CD8-positive, alpha-beta memory T cell (primary cell): ENCODE measurements at regions not wholly inside any gene's neighbourhood (a gene's known extent, or its start where the extent isn't known, plus 50 kb on each side); places are given as distances from the start of the nearest gene placed in this dataset.

Source experiments
- CTCF ChIA-PET: fragments of 350-600 bp; sonication (Branson Sonifier 250); formaldehyde crosslinking; loops from one replicate; lab custom pipeline; 2021; ENCODE audit warnings: antibody characterized with exemption; lab: Charles Lee
- POLR2A ChIA-PET: fragments of 350-600 bp; sonication (Branson Sonifier 250); formaldehyde crosslinking; loops from one replicate; lab custom pipeline; 2021; ENCODE audit warnings: antibody characterized with exemption; lab: Charles Lee
- DNase-seq, 5 donors: peaks; one replicate each; pipeline versions ENCODE4 v3.0.0 to v3.0.0-alpha.2; 2020 to 2022; ENCODE audit warnings: mixed read lengths in 1 of 5
- H3K27ac ChIP-seq: one replicate; pipeline ENCODE4 v1.7.0; 2013; ENCODE audit warnings: low read depth, mild to moderate bottlenecking, low read length, moderate library complexity
- H3K27me3 ChIP-seq: 2 replicates; pipeline ENCODE4 v1.7.0; 2013; ENCODE audit warnings: low read length, mild to moderate bottlenecking; ENCODE audit not compliant: insufficient read depth, poor library complexity, severe bottlenecking
- H3K36me3 ChIP-seq: 2 replicates; pipeline ENCODE4 v1.7.0; 2013; ENCODE audit warnings: mild to moderate bottlenecking, low read length, moderate library complexity; ENCODE audit not compliant: insufficient read depth
- H3K4me1 ChIP-seq: 2 replicates; pipeline ENCODE4 v1.7.0; 2013; ENCODE audit warnings: mild to moderate bottlenecking, low read length, moderate library complexity; ENCODE audit not compliant: insufficient read depth
- H3K4me3 ChIP-seq: 2 replicates; pipeline ENCODE4 v1.7.0; 2013; ENCODE audit warnings: mild to moderate bottlenecking, low read length
- H3K9me3 ChIP-seq: 2 replicates; pipeline ENCODE4 v1.7.0; 2013; ENCODE audit warnings: mild to moderate bottlenecking, low read length
- H3K27ac Mint-ChIP-seq, 8 donors: one replicate each; pipeline ENCODE4 v1.8.0; 2020 to 2021; ENCODE audit warnings: mixed read lengths in 8 of 8, mild to moderate bottlenecking in 6 of 8, inconsistent platforms in 3 of 8, moderate library complexity in 3 of 8
- H3K27me3 Mint-ChIP-seq, 2 donors: one replicate each; pipeline ENCODE4 v1.8.0; 2020 to 2021; ENCODE audit warnings: mixed read lengths in 2 of 2, mild to moderate bottlenecking in 1 of 2, moderate library complexity in 1 of 2
- H3K36me3 Mint-ChIP-seq, 3 donors: one replicate each; pipeline ENCODE4 v1.8.0; 2020 to 2021; ENCODE audit warnings: mixed read lengths in 3 of 3, inconsistent platforms in 1 of 3, mild to moderate bottlenecking in 1 of 3
- H3K4me1 Mint-ChIP-seq, 3 donors: one replicate each; pipeline ENCODE4 v1.8.0; 2020 to 2021; ENCODE audit warnings: mixed read lengths in 3 of 3, inconsistent platforms in 1 of 3, mild to moderate bottlenecking in 1 of 3
- H3K4me3 Mint-ChIP-seq, 7 donors: one replicate each; pipeline ENCODE4 v1.8.0; 2020 to 2021; ENCODE audit warnings: mixed read lengths in 7 of 7, mild to moderate bottlenecking in 6 of 7, moderate library complexity in 4 of 7, inconsistent platforms in 2 of 7
- H3K9me3 Mint-ChIP-seq, 5 donors: one replicate each; pipeline ENCODE4 v1.8.0; 2020 to 2022; ENCODE audit warnings: mixed read lengths in 5 of 5, mild to moderate bottlenecking in 3 of 5, moderate library complexity in 2 of 5, inconsistent platforms in 1 of 5

GRCh38 chr10:130230036-130230435 is 93.8 kb downstream of the GLRX3 start:
- POLR2A ChIA-PET = no interaction called here
- Histone ChIP-seq H3K4me1 (no peaks in the 10 kb centered on the region), H3K9me3 (no peaks in the 10 kb centered on the region), H3K27me3 (no peaks in the 10 kb centered on the region), H3K4me3 (no peak overlapping the region), H3K36me3 (no peaks in the 10 kb centered on the region), H3K27ac (no peak overlapping the region)
- CTCF ChIA-PET = no interaction called here
- Mint-ChIP-seq H3K4me3 (no peak overlapping the region), H3K9me3 (peaks cover 10 to 15% (median 13%) of the 10 kb centered on the region in 5 donors), H3K27me3 (peaks cover 0 to 4% of the 10 kb centered on the region in 2 donors), H3K4me1 (no peaks in the 10 kb centered on the region), H3K36me3 (peaks cover 0 to 18% (median 7%) of the 10 kb centered on the region in 3 donors), H3K27ac (no peak overlapping the region)
- DNase-seq = no peak

- H3K36me3 Mint-ChIP-seq = peaks cover 0 to 18% (median 7%) of the 10 kb centered on the region in 3 donors
- no peaks in the 10 kb centered on the region for H3K27me3 ChIP-seq
- ChIA-PET POLR2A (no interaction called here), CTCF (no interaction called here)
- H3K4me1 Mint-ChIP-seq = no peaks in the 10 kb centered on the region
- H3K4me3 ChIP-seq = no peak overlapping the region
- H3K27ac ChIP-seq = no peak overlapping the region
- H3K4me3 Mint-ChIP-seq = no peak overlapping the region
- H3K27me3 Mint-ChIP-seq = peaks cover 0 to 4% of the 10 kb centered on the region in 2 donors
- H3K36me3 ChIP-seq = no peaks in the 10 kb centered on the region
- H3K4me1 ChIP-seq = no peaks in the 10 kb centered on the region
- H3K9me3 Mint-ChIP-seq = peaks cover 10 to 15% (median 13%) of the 10 kb centered on the region in 5 donors
- H3K9me3 ChIP-seq = no peaks in the 10 kb centered on the region
- no peak for DNase-seq
- H3K27ac Mint-ChIP-seq = no peak overlapping the region
Measured at GRCh38 chr10:130230611-130231010, 94.4 kb downstream of the GLRX3 start.

DNA sequence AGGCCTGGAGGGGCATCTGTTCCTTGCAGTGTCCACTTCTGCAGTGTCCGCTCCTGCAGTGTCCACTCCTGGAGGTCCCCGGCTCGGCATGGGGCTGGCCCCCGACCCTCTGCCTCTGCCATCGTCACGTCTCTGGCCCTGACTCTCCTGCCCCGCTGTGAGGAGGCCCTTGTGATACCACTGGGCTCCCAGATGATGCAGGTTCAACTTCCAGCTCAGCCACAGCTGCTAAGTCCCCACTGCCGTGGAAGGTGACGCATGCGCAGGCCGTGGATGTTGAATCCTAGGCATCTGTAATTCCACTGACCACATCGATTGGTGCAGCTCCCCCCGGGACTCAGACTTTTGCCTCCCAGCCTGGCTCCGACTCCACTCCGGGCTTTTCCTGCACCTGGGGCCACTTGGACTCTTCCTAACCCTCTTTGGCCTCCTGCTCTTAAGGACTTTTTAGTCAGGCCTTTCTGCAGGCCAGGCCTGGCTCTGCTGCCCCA is 95.1 kb downstream of the GLRX3 start:
- Histone ChIP-seq H3K36me3 (no peaks in the 10 kb centered on the region), H3K27me3 (no peaks in the 10 kb centered on the region), H3K4me1 (no peaks in the 10 kb centered on the region), H3K9me3 (no peaks in the 10 kb centered on the region), H3K4me3 (no peak overlapping the region), H3K27ac (no peak overlapping the region)
- H3K4me3 Mint-ChIP-seq = no peak overlapping the region
- no peak overlapping the region for H3K27ac Mint-ChIP-seq
- POLR2A ChIA-PET = no interaction called here
- peaks cover 0 to 16% (median 7%) of the 10 kb centered on the region in 3 donors for H3K36me3 Mint-ChIP-seq
- H3K4me1 Mint-ChIP-seq = no peaks in the 10 kb centered on the region
- CTCF ChIA-PET = no interaction called here
- H3K9me3 Mint-ChIP-seq = peaks cover 10 to 15% (median 13%) of the 10 kb centered on the region in 5 donors
- no peak for DNase-seq
- peaks cover 0 to 4% of the 10 kb centered on the region in 2 donors for H3K27me3 Mint-ChIP-seq

DNA sequence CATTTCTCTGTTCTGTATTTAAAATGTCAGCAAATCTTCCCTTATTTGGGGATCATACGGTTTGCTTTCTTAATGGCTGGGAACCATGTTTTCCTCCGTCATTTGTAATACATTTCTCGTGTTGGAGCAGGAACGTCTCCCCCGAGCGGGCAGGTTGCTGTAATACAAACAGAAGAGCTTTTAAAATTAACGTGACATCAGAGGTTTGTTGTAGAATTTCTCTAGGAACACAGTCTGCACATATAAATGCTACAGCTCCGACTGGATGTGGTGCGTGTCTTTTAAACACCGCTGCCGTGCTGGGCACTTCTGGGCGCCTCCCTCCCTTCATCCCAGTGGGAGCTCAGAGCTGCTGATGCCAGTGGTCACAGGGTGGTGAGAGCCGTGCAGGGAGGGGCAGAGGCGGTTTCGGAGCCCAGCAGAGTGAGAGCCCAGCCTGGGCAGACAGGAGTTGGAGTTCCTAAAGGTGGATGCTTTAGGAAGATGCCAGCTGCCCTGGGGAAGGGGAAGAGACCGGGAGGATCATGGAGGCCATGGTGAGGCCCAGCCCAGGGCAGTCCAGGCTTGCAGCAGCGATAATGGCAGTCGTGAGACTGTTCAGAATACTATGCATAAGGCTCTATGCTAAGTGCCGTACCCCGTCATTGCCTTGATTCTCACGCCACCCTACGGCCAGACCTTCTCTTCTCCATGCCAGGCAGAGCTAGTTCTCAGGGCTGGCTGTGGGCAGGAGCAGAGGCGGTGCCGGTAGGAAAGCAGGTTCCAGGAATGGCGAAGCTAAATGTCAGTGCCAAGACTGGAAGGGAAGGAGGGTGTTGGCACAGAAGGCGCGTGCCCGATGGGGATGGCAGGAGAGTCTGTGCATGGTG is 96.2 kb downstream of the GLRX3 start:
- H3K27ac Mint-ChIP-seq = no peak overlapping the region
- CTCF ChIA-PET = no interaction called here
- H3K27ac ChIP-seq = no peak overlapping the region
- POLR2A ChIA-PET = no interaction called here
- no peak overlapping the region for H3K4me3 Mint-ChIP-seq
- H3K4me3 ChIP-seq = no peak overlapping the region
- peaks cover 6 to 11% (median 7%) of the 10 kb centered on the region in 5 donors for H3K9me3 Mint-ChIP-seq
- no peaks in the 10 kb centered on the region for H3K36me3 ChIP-seq
- no peaks in the 10 kb centered on the region for H3K27me3 ChIP-seq
- no peak for DNase-seq
- H3K9me3 ChIP-seq = no peaks in the 10 kb centered on the region
- H3K27me3 Mint-ChIP-seq = peaks cover 0 to under 1% of the 10 kb centered on the region in 2 donors
- H3K4me1 ChIP-seq = no peaks in the 10 kb centered on the region
- no peaks in the 10 kb centered on the region for H3K4me1 Mint-ChIP-seq
- H3K36me3 Mint-ChIP-seq = peaks cover 0 to 6% (median 5%) of the 10 kb centered on the region in 3 donors

GRCh38 chr10:130233035-130233360 is 96.8 kb downstream of the GLRX3 start:
- CTCF ChIA-PET = no interaction called here

DNA sequence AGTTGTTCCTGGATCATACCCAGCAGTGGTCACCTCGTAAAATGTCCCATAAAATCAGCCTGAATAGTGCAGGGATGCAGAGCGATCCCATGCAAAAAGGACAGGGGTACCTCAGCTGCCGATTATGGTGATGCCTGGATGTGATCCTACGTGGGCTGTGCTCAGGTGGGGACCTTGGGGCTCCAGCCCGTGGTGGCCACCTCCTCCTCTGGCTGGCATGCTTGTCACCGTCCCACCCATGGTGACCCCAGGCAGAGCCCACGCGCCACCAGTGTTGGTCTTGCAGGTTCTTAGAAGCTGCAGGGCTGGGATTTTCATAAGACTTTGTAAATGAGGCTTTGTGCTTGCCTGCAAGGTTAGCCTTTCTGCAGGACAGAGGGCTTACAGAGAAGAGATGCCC is 97.2 kb downstream of the GLRX3 start:
- H3K27me3 ChIP-seq = no peaks in the 10 kb centered on the region
- no peak overlapping the region for H3K27ac ChIP-seq
- Mint-ChIP-seq H3K27me3 (no peaks in the 10 kb centered on the region), H3K4me3 (no peak overlapping the region), H3K4me1 (no peaks in the 10 kb centered on the region), H3K9me3 (peaks cover 0 to 2% (median 1%) of the 10 kb centered on the region in 5 donors), H3K27ac (no peak overlapping the region), H3K36me3 (peaks cover 0 to 4% (median 4%) of the 10 kb centered on the region in 3 donors)
- H3K4me1 ChIP-seq = no peaks in the 10 kb centered on the region
- CTCF ChIA-PET = no interaction called here
- no peak overlapping the region for H3K4me3 ChIP-seq
- no peaks in the 10 kb centered on the region for H3K36me3 ChIP-seq
- no peak for DNase-seq
- POLR2A ChIA-PET = no interaction called here
- H3K9me3 ChIP-seq = no peaks in the 10 kb centered on the region

More at GRCh38 chr10:130233035-130233360, 96.8 kb downstream of the GLRX3 start:
- Mint-ChIP-seq H3K9me3 (peaks cover 3 to 7% (median 5%) of the 10 kb centered on the region in 5 donors), H3K27me3 (no peaks in the 10 kb centered on the region), H3K27ac (no peak overlapping the region), H3K4me3 (no peak overlapping the region), H3K4me1 (no peaks in the 10 kb centered on the region), H3K36me3 (peaks cover 0 to 4% (median 4%) of the 10 kb centered on the region in 3 donors)
- POLR2A ChIA-PET = no interaction called here
- Histone ChIP-seq H3K27ac (no peak overlapping the region), H3K27me3 (no peaks in the 10 kb centered on the region), H3K4me1 (no peaks in the 10 kb centered on the region), H3K36me3 (no peaks in the 10 kb centered on the region), H3K9me3 (no peaks in the 10 kb centered on the region), H3K4me3 (no peak overlapping the region)
- DNase-seq = no peak

DNA sequence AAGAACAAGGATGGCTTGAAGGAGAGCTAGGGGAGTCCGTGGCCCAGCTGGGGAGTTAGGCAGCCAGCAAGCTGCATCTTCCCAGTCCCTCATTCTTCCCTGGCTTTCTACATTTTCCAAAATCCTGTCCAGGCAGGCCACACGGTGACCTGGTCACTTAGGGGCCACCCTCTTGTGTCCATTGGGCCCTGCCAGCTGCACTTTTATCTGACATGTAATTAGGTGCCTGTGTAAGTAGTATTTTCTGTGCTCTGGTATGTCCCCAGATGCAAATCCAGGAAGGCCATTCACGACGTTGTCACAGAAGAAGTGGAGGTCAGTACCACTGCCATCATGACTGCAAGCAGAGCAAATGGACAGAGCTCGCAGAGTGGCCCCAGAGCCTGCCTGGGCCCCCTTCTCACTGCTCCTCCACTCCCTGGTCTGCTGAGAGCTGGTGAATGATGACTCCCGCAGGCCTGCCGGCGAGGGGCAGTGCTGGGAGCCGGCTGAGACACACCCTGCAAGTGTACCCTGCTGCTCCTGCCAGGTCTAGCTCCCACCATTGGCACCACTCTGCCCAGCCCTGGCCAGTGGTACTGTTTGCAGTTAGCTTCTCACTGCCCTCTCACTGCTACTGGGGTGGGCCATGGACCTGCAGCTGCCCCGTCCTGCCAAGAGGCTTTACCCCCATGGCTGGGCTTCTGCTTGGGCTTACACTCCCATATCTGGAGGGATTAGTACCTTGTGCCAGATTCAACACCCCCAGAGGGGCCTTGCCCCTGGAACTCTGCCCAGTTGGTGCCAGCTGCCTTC is 98.2 kb downstream of the GLRX3 start:
- H3K36me3 Mint-ChIP-seq = peaks cover 0 to 8% (median under 1%) of the 10 kb centered on the region in 3 donors
- H3K4me3 ChIP-seq = no peak overlapping the region
- ChIA-PET POLR2A (no interaction called here), CTCF (no interaction called here)
- no peak overlapping the region for H3K4me3 Mint-ChIP-seq
- no peaks in the 10 kb centered on the region for H3K27me3 Mint-ChIP-seq
- H3K27ac ChIP-seq = no peak overlapping the region
- no peak for DNase-seq
- H3K9me3 Mint-ChIP-seq = no peaks in the 10 kb centered on the region
- no peaks in the 10 kb centered on the region for H3K4me1 ChIP-seq
- no peaks in the 10 kb centered on the region for H3K27me3 ChIP-seq
- H3K36me3 ChIP-seq = no peaks in the 10 kb centered on the region
- H3K27ac Mint-ChIP-seq = no peak overlapping the region
- no peaks in the 10 kb centered on the region for H3K9me3 ChIP-seq
- no peaks in the 10 kb centered on the region for H3K4me1 Mint-ChIP-seq

DNA sequence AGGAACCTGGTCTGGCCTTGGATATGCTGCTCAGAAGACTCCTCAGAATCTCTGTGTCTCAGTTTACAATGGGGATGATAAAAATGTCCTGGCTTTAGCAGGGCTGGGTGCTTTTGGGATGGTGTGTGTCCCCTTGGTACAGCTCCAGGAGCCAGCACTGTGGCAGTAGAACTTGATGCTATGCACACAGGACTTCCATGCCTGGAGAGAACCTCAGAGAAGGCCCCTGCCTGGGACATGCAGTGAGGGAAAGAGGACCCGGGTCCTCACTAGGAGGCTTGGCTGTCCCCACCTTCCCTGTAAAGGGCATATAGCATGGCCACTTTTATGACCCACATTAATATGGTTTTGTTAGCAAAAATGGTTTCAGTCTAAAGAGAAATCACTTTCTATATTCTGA is 100.5 kb downstream of the GLRX3 start:
- Histone ChIP-seq H3K27me3 (no peaks in the 10 kb centered on the region), H3K9me3 (no peaks in the 10 kb centered on the region), H3K36me3 (no peaks in the 10 kb centered on the region), H3K4me1 (no peaks in the 10 kb centered on the region), H3K4me3 (no peak overlapping the region), H3K27ac (no peak overlapping the region)
- Mint-ChIP-seq H3K27ac (peak overlapping the region in 1 of 8 donors; percentile 52), H3K27me3 (peaks cover 0 to 11% of the 10 kb centered on the region in 2 donors), H3K36me3 (peaks cover 0 to 19% (median 1%) of the 10 kb centered on the region in 3 donors), H3K4me3 (no peak overlapping the region), H3K9me3 (peaks cover 2 to 13% (median 11%) of the 10 kb centered on the region in 5 donors), H3K4me1 (no peaks in the 10 kb centered on the region)
- POLR2A ChIA-PET = no interaction called here
- CTCF ChIA-PET = no interaction called here
- DNase-seq = no peak
